ENCODE measurements at regions not wholly inside any gene's neighbourhood (a gene's known extent, or its start where the extent isn't known, plus 50 kb on each side); places are given as distances from the start of the nearest gene placed in this dataset.
"Not testable (repeated sequence)": the region's sequence is repeated elsewhere in the genome, so short reads cannot be mapped to it uniquely, and the experiment has no call there.

DNA sequence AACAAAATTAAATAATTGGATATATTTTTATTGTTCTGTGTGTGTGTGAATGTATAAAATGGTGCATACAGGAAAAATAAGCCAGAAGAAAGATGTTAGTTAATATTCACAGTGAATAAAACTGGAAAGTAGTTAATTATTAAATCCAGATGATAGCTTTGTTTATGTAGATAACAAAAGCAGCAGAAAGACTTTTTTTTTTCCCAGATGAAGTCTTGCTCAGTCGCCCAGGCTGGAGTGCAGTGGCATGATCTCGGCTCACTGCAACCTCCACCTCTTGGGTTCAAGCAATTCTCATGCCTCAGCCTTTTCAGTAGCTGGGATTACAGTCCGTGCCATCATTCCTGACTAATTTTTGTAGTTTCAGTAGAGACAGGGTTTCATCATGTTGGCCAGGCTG, 140.1 kb downstream of the ZNF486 start:
- no peak overlapping the region for H3K9ac ChIP-seq (ENCODE audit: control insufficient read depth, extremely low read depth, insufficient read depth, low read length)
- no peak overlapping the region for H3K4me2 ChIP-seq (ENCODE audit: control insufficient read depth, extremely low read depth, insufficient read depth, low read depth, low read length)
- H3K27ac ChIP-seq (ENCODE audit: control insufficient read depth, insufficient read depth, low read length), result no peak overlapping the region
- H3K79me2 ChIP-seq (ENCODE audit: control insufficient read depth, insufficient read depth, low read length), result no peaks in the 10 kb centered on the region
- no peak for DNase-seq (ENCODE audit: low read depth, low spot score)
- H3K9me1 ChIP-seq (ENCODE audit: control insufficient read depth, extremely low read depth, insufficient read depth, low read length), result no peaks in the 10 kb centered on the region
- H3K9me3 ChIP-seq (ENCODE audit: control insufficient read depth, low read depth, low read length), result no peaks in the 10 kb centered on the region
- dilution Hi-C loops (cut with MboI; ENCODE audit: extremely low pct_ligation_motif_present, low sequenced_read_pairs), result no loop called here
- H3K27me3 ChIP-seq (ENCODE audit: control insufficient read depth, extremely low read depth, insufficient read depth, low read length), result no peaks in the 10 kb centered on the region
- H2AFZ ChIP-seq (ENCODE audit: control insufficient read depth, low read length), result no peak overlapping the region
- no peaks in the 10 kb centered on the region for H3K36me3 ChIP-seq (ENCODE audit: control insufficient read depth in 2 of 2, extremely low read depth in 1 of 2, insufficient read depth in 2 of 2, low read length in 2 of 2)
- FAIRE-seq, result no peak
- no peaks in the 10 kb centered on the region for H4K20me1 ChIP-seq (ENCODE audit: control insufficient read depth, extremely low read depth, insufficient read depth, low read length)
- no peaks in the 10 kb centered on the region for H3K4me1 ChIP-seq (ENCODE audit: control insufficient read depth, extremely low read depth, insufficient read depth, low read length)
- no peak overlapping the region for H3K4me3 ChIP-seq (ENCODE audit: control insufficient read depth in 2 of 3, extremely low read depth in 1 of 3, insufficient read depth in 2 of 3, low read depth in 1 of 3, low read length in 3 of 3)
- TF ChIP-seq EZH2 (IDR thresholded peaks at IDR 0.05; ENCODE audit: low read length) (no peak), CTCF (optimal IDR thresholded peaks at IDR 0.05 in 1 of 3, IDR thresholded peaks at IDR 0.05 in 1 of 3, conservative IDR thresholded peaks at IDR 0.05 in 1 of 3; ENCODE audit: extremely low read depth in 1 of 3, insufficient read depth in 2 of 3, low read length in 3 of 3) (no peak)

DNA sequence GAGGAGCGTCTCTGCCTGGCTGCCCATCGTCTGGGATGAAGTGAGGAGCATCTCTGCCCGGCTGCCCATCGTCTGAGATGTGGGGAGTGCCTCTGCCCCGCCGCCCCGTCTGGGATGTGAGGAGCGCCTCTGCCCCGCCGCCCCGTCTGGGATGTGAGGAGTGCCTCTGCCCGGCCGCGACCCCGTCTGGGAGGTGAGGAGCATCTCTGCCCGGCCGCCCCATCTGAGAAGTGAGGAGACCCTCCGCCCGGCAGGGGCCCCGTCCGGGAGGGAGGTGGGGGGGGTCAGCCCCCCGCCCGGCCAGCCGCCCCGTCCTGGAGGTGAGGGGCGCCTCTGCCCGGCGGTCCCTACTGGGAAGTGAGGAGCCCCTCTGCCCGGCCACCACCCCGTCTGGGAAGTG, 129.3 kb downstream of the ZNF486 start:
- H3K79me2 ChIP-seq (ENCODE audit: control insufficient read depth, insufficient read depth, low read length); H3K4me1 ChIP-seq (ENCODE audit: control insufficient read depth, extremely low read depth, insufficient read depth, low read length); H3K4me2 ChIP-seq (ENCODE audit: control insufficient read depth, extremely low read depth, insufficient read depth, low read depth, low read length); H3K4me3 ChIP-seq (ENCODE audit: control insufficient read depth in 2 of 3, extremely low read depth in 1 of 3, insufficient read depth in 2 of 3, low read depth in 1 of 3, low read length in 3 of 3); FAIRE-seq; H3K27ac ChIP-seq (ENCODE audit: control insufficient read depth, insufficient read depth, low read length); H3K9me3 ChIP-seq (ENCODE audit: control insufficient read depth, low read depth, low read length); H2AFZ ChIP-seq (ENCODE audit: control insufficient read depth, low read length); DNase-seq (ENCODE audit: low read depth, low spot score); H3K36me3 ChIP-seq (ENCODE audit: control insufficient read depth in 2 of 2, extremely low read depth in 1 of 2, insufficient read depth in 2 of 2, low read length in 2 of 2); H3K9me1 ChIP-seq (ENCODE audit: control insufficient read depth, extremely low read depth, insufficient read depth, low read length); H4K20me1 ChIP-seq (ENCODE audit: control insufficient read depth, extremely low read depth, insufficient read depth, low read length); H3K9ac ChIP-seq (ENCODE audit: control insufficient read depth, extremely low read depth, insufficient read depth, low read length); H3K27me3 ChIP-seq (ENCODE audit: control insufficient read depth, extremely low read depth, insufficient read depth, low read length); dilution Hi-C loops (cut with MboI; ENCODE audit: extremely low pct_ligation_motif_present, low sequenced_read_pairs): not testable (repeated sequence)

- Histone ChIP-seq H4K20me1 (ENCODE audit: control insufficient read depth, extremely low read depth, insufficient read depth, low read length) (no peaks in the 10 kb centered on the region), H3K36me3 (ENCODE audit: control insufficient read depth in 2 of 2, extremely low read depth in 1 of 2, insufficient read depth in 2 of 2, low read length in 2 of 2) (no peaks in the 10 kb centered on the region), H3K27ac (ENCODE audit: control insufficient read depth, insufficient read depth, low read length) (no peak overlapping the region), H3K79me2 (ENCODE audit: control insufficient read depth, insufficient read depth, low read length) (no peaks in the 10 kb centered on the region), H3K4me1 (ENCODE audit: control insufficient read depth, extremely low read depth, insufficient read depth, low read length) (no peaks in the 10 kb centered on the region), H3K4me2 (ENCODE audit: control insufficient read depth, extremely low read depth, insufficient read depth, low read depth, low read length) (no peak overlapping the region), H3K27me3 (ENCODE audit: control insufficient read depth, extremely low read depth, insufficient read depth, low read length) (no peaks in the 10 kb centered on the region), H3K4me3 (ENCODE audit: control insufficient read depth in 2 of 3, extremely low read depth in 1 of 3, insufficient read depth in 2 of 3, low read depth in 1 of 3, low read length in 3 of 3) (no peak overlapping the region), H2AFZ (ENCODE audit: control insufficient read depth, low read length) (no peak overlapping the region), H3K9ac (ENCODE audit: control insufficient read depth, extremely low read depth, insufficient read depth, low read length) (no peak overlapping the region), H3K9me1 (ENCODE audit: control insufficient read depth, extremely low read depth, insufficient read depth, low read length) (no peaks in the 10 kb centered on the region), H3K9me3 (ENCODE audit: control insufficient read depth, low read depth, low read length) (no peaks in the 10 kb centered on the region)
- TF ChIP-seq EZH2 (IDR thresholded peaks at IDR 0.05; ENCODE audit: low read length), result no peak
- TF ChIP-seq CTCF (optimal IDR thresholded peaks at IDR 0.05 in 1 of 3, IDR thresholded peaks at IDR 0.05 in 1 of 3, conservative IDR thresholded peaks at IDR 0.05 in 1 of 3; ENCODE audit: extremely low read depth in 1 of 3, insufficient read depth in 2 of 3, low read length in 3 of 3), result no peak
- DNase-seq (ENCODE audit: low read depth, low spot score) (no peak), FAIRE-seq (no peak)
- dilution Hi-C loops (cut with MboI; ENCODE audit: extremely low pct_ligation_motif_present, low sequenced_read_pairs), result no loop called here
Observed at GRCh38 chr19:20294181-20294580, 127.2 kb downstream of the ZNF486 start.

DNA sequence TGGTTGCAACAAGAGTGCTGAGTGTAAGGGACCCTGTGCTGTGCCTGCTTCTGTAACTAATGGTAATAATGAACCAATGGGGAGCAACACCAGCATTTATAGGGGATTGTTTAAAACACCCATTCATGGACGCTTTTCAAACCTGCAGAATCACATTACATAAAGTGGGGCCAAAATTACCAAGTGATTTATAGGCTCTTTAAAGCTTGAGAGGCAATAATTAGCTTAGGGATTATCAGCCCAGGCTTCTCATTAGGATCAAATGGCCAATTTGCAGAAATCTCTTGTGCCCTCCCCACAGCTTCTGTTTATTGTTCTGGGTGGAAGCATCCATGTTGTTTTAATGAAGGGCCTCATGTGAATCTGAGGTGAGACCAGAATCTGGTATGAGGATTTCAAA, 125.5 kb downstream of the ZNF486 start:
- H3K4me3 ChIP-seq (ENCODE audit: control insufficient read depth in 2 of 3, extremely low read depth in 1 of 3, insufficient read depth in 2 of 3, low read depth in 1 of 3, low read length in 3 of 3); DNase-seq (ENCODE audit: low read depth, low spot score); H3K9me3 ChIP-seq (ENCODE audit: control insufficient read depth, low read depth, low read length); H2AFZ ChIP-seq (ENCODE audit: control insufficient read depth, low read length); H3K36me3 ChIP-seq (ENCODE audit: control insufficient read depth in 2 of 2, extremely low read depth in 1 of 2, insufficient read depth in 2 of 2, low read length in 2 of 2); H4K20me1 ChIP-seq (ENCODE audit: control insufficient read depth, extremely low read depth, insufficient read depth, low read length); H3K27ac ChIP-seq (ENCODE audit: control insufficient read depth, insufficient read depth, low read length); dilution Hi-C loops (cut with MboI; ENCODE audit: extremely low pct_ligation_motif_present, low sequenced_read_pairs); H3K9ac ChIP-seq (ENCODE audit: control insufficient read depth, extremely low read depth, insufficient read depth, low read length); H3K4me2 ChIP-seq (ENCODE audit: control insufficient read depth, extremely low read depth, insufficient read depth, low read depth, low read length); H3K79me2 ChIP-seq (ENCODE audit: control insufficient read depth, insufficient read depth, low read length); FAIRE-seq; H3K4me1 ChIP-seq (ENCODE audit: control insufficient read depth, extremely low read depth, insufficient read depth, low read length); H3K9me1 ChIP-seq (ENCODE audit: control insufficient read depth, extremely low read depth, insufficient read depth, low read length); H3K27me3 ChIP-seq (ENCODE audit: control insufficient read depth, extremely low read depth, insufficient read depth, low read length): not testable (repeated sequence)

All from keratinocyte (primary cell).